Stimulated activated CD4-positive, alpha-beta T cell treated with anti-CD3 and anti-CD28 coated beads, Interleukin-15, amount 100 ng/mL, for 48 hours (primary cell): ENCODE measurements at regions not wholly inside any gene's neighbourhood (a gene's known extent, or its start where the extent isn't known, plus 50 kb on each side); places are given as distances from the start of the nearest gene placed in this dataset.

Source experiments
- DNase-seq, 2 donors: peaks; one replicate each; pipeline ENCODE4 v3.0.0-alpha.2; 2020; ENCODE audit warnings: low read depth in 2 of 2

GRCh38 chr13:90068658-90069057 lies 1278.8 kb upstream of the MIR17HG start:
- DNase-seq = no peak

GRCh38 chr13:90070362-90070761 lies 1277.1 kb upstream of the MIR17HG start:
- no peak for DNase-seq

GRCh38 chr13:90070837-90071525 lies 1276.5 kb upstream of the MIR17HG start:
- DNase-seq = no peak

GRCh38 chr13:90084684-90085290 lies 1262.7 kb upstream of the MIR17HG start:
- no peak for DNase-seq

- no peak for DNase-seq
These were observed 1258.4 kb upstream of the MIR17HG start for GRCh38 chr13:90089051-90089450.

GRCh38 chr13:90091611-90092010 lies 1255.9 kb upstream of the MIR17HG start:
- no peak for DNase-seq

GRCh38 chr13:90094357-90094756 lies 1253.1 kb upstream of the MIR17HG start:
- DNase-seq = no peak

- no peak for DNase-seq
These were observed 1248.9 kb upstream of the MIR17HG start for GRCh38 chr13:90098577-90098976.

- DNase-seq = no peak
These were observed 1247.6 kb upstream of the MIR17HG start for GRCh38 chr13:90099847-90100246.

GRCh38 chr13:90103099-90103784 lies 1244.2 kb upstream of the MIR17HG start:
- DNase-seq = no peak

GRCh38 chr13:90104764-90105163 lies 1242.7 kb upstream of the MIR17HG start:
- no peak for DNase-seq

GRCh38 chr13:90105276-90105675 lies 1242.2 kb upstream of the MIR17HG start:
- no peak for DNase-seq

GRCh38 chr13:90105849-90106496 lies 1241.5 kb upstream of the MIR17HG start:
- no peak for DNase-seq

GRCh38 chr13:90107661-90108060 lies 1239.8 kb upstream of the MIR17HG start:
- DNase-seq = no peak

- no peak for DNase-seq
These were observed 1238.9 kb upstream of the MIR17HG start for GRCh38 chr13:90108547-90108946.

GRCh38 chr13:90116121-90116520 lies 1231.4 kb upstream of the MIR17HG start:
- DNase-seq = no peak

- DNase-seq = no peak
These were observed 1228.9 kb upstream of the MIR17HG start for GRCh38 chr13:90118467-90119071.

- DNase-seq = no peak
These were observed 1227.5 kb upstream of the MIR17HG start for GRCh38 chr13:90120026-90120425.

GRCh38 chr13:90121784-90122183 lies 1225.7 kb upstream of the MIR17HG start:
- DNase-seq = no peak

GRCh38 chr13:90122531-90122930 lies 1225.0 kb upstream of the MIR17HG start:
- DNase-seq = no peak

- DNase-seq = no peak
These were observed 1211.9 kb upstream of the MIR17HG start for GRCh38 chr13:90135558-90135957.

GRCh38 chr13:90142251-90142650 lies 1205.2 kb upstream of the MIR17HG start:
- no peak for DNase-seq
